ENCODE measurements at regions not wholly inside any gene's neighbourhood (a gene's known extent, or its start where the extent isn't known, plus 50 kb on each side); places are given as distances from the start of the nearest gene placed in this dataset.
A peak's percentile ranks its signal among the peaks of the same experiment; 100 is the strongest.
"Not testable (repeated sequence)": the region's sequence is repeated elsewhere in the genome, so short reads cannot be mapped to it uniquely, and the experiment has no call there.

GRCh38 chr2:8331068-8331467 is 350.8 kb upstream of the ID2 start:
- DNase-seq: no peak

GRCh38 chr2:8332646-8333045 is 349.2 kb upstream of the ID2 start:
- no peak for DNase-seq

DNA sequence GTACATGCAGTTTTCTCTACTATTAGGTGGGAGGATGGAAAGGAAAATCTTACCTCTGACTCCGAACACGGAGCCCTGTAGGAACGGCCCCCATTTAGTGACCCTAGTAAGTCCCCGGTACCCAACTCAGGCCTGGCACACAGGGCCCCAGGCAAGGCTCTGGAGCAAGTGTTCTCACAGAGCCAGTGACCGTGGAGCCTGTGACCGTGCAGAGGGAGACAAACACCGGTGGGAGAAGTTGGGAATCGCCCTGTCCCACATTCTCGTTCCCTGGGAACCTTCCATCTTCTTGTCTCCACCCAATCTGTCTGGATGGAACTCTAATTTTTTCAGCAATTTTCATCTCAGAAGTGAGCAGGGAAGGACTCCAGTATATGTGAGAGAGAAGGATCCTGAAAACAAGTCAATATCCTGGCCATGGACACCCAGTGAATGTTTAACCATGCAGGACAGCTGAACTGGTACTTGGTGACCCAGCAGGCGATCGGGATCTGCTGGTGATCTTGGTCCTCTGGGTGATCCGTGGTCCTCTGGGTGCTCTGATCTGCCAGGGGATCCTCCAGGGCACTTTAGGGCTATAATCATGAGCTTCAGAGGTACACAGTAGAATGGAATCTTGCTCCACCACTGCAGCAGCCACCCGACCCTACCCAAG is 348.6 kb upstream of the ID2 start:
- no peak for DNase-seq

GRCh38 chr2:8333832-8334187 is 348.0 kb upstream of the ID2 start:
- not testable (repeated sequence) for DNase-seq

DNA sequence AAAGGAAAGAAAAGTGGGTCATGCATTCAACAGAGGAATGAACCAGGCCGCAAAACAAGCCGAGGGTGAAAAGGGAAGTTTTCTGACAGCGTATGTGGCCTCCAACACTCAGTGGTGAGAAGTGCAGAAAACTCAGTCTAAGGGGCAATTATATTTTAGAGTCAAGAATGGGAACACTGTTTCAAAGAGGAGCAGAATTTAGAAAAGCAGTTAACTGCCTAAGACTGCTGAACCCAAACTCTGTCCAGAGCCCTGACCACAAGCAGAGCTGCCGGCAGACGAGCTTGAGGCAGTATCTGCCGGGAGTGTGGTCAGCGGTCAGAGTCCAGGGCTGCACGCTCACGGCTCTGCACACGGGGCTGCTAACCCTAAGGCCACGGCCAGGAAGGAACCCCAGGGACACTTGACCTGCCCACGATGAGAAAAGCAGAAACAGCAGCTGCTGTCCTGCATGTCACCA is 347.0 kb upstream of the ID2 start:
- no peak for DNase-seq

DNA sequence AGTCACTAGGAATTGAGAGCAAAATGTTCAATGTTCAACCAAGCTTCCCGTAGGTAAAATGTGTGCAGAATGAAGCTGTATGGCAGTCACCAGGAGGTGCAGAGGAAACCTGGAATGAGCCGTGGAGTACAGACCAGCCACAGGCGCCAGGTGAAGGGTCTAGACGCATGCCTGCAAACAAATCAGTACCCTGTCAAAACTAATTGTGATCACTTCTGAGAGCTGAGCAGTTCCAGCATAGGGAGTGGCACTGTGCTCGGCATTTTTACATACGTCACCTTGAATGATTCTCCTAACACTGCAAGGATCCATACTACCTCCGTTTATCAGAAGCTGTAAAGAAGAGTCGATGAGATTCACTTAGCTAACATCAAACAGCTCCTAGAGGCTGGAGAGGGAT is 346.1 kb upstream of the ID2 start:
- no peak for DNase-seq

DNA sequence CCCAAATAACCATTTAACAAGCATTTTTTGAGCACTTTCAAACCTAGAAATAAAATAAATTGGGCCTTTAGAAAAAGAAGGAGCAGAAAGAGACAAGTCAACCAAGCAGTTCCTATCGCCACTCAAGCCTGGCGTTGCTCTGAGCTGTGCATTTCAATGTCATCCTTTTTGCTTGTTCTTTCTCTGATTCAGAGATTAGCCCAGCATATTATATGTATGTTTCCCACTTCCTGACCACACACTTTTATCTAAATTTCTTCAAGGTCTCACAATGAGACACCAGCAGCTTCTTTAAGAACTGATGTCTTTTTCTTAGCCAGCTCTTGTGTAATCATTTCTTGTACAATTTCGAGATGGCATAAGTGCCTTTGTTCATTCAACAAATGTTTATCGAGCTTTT is 344.5 kb upstream of the ID2 start:
- DNase-seq: peak; percentile 35 to 41

DNA sequence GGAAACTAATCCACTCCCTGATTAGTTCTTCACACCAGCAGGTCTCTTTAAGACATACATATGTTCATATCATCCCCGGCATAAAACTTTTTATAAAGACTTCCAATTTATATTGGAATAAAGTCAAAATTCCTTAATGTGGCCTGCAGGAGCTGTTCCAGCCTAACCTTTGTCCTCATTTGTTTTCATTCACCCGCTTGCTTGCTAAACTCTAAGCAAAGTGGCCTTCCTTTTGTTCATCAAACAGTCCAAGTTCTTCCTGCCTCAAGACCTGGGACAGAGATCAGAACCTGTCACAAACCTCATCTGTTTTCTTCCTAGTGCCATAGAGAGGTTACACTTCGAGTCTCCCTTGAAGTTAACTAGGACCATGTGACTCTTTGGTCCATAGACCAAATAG is 339.4 kb upstream of the ID2 start:
- DNase-seq: no peak

GRCh38 chr2:8343031-8343430 is 338.8 kb upstream of the ID2 start:
- no peak for DNase-seq

DNA sequence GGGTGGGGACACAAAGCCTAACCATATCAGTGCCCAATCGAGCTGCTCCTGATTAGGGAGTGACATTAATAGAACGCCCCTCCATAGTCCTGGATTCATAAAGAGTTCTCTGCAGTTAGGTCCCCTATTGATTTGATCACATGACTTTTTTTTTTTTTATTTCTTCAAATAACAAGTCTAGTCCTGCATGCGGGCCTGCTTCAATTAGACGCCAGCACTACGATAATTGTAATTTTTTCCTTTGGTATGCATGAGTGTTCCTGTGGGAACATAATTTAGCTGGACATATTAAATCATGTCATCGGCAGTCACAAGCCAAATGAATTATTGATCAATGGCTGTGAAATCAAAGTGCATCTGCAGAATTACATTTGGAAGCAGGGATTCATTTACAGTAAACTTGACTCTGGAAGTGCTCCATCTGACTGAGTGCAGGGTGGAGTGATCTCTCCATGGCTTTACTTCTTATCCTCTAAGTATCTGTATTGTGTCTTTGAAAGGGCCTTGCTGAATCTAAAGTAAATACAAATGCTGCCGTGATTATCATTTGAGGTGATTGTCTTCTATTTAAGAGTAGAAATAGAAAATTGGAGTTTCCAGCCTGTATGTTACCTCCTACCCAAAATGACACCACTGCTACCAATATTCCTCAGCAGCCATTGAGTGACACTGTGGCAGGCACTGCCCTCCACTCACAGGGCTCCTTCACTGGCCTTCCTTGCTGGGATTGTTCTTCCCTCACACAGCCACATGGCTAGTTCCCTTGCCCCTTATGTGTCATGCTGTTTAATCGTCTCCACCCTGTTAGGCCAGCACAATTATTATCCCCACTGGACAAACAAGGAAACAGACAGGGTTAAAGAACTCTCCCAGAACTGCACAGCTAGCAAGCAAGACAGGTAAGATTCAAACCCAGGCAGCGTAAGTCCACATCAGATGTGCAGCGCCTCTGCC is 337.4 kb upstream of the ID2 start:
- no peak for DNase-seq

DNA sequence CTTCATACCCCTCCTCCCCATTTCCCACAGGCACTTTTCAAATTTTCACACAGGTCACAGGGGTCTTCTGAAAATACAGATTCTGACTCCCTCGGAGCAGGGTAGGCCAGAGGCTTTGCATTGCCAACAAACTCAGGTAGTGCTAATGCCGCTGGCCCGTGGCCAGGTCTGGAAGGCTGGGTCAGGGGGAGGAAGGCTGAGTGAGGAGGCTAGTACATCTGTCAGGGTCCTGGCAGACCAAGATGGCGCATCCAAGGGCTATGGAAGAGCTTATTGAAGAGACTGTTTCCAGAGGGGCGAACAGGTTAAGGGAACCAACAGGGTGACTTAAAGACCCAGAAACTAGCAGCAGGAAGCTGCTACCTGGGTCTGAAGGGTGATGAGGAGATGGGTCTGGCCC is 336.7 kb upstream of the ID2 start:
- no peak for DNase-seq

- no peak for DNase-seq
Observed at GRCh38 chr2:8346208-8346607, 335.6 kb upstream of the ID2 start.

- no peak for DNase-seq
Observed at GRCh38 chr2:8346706-8347430, 335.0 kb upstream of the ID2 start.

GRCh38 chr2:8348911-8349310 is 332.9 kb upstream of the ID2 start:
- DNase-seq: not testable (repeated sequence)

DNA sequence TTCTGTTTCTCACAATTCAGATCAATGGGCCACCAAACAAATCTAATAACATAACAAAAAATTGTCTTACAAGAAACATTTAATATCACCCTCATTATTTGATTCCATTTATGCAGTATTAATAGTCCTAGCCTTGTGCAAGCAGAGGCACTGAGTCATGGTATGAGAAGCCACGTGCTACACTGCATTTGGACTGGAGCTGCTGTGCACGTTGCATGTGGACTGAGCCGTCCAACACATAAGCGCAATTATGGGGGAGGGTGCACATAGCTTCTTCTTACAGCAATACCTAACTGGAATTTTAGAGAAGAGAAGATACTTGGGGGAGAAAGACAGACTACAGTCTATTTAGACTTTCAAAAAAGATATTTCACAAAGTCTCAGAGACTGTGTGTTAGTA is 329.6 kb upstream of the ID2 start:
- DNase-seq: no peak

GRCh38 chr2:8352989-8353388 is 328.9 kb upstream of the ID2 start:
- no peak for DNase-seq

GRCh38 chr2:8355102-8355859 is 326.6 kb upstream of the ID2 start:
- DNase-seq: no peak

- DNase-seq: no peak
Observed at GRCh38 chr2:8357738-8358518, 323.9 kb upstream of the ID2 start.

GRCh38 chr2:8361930-8362329 is 319.9 kb upstream of the ID2 start:
- DNase-seq: no peak

- DNase-seq: no peak
Observed at GRCh38 chr2:8363161-8363560, 318.7 kb upstream of the ID2 start.

- DNase-seq: no peak
Observed at GRCh38 chr2:8364668-8365067, 317.2 kb upstream of the ID2 start.

DNA sequence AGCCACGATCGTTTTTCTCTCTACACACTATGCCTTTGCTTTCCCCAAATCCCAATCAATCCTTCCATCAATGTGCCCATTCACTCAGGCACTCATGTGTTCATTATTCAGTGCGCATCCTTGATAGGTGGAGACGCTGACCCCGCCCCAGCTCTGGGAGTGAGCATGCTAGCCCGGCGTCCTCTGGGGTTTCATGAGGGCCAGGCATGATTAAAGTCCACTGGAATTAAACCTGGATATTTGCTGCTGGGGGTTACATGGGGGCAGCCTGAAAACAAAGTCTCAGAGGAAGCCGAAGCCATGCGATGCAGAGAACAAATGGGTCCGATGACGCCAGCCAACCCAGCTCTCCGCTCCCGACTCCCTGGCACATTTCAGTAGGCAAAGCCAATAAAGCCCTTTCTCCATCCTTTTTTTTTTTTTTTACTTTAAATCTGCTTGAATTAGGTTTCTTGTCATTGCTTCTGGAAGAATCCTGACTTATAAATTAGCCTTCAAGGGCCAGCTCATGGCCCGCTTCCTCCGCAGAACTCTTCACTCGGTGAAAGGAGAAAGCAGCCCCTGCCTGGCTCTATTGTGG is 316.4 kb upstream of the ID2 start:
- no peak for DNase-seq
